HS-27A (cell line): ENCODE measurements at regions not wholly inside any gene's neighbourhood (a gene's known extent, or its start where the extent isn't known, plus 50 kb on each side); places are given as distances from the start of the nearest gene placed in this dataset.
"Not testable (repeated sequence)": the region's sequence is repeated elsewhere in the genome, so short reads cannot be mapped to it uniquely, and the experiment has no call there.

ENCODE experiments used
- DNase-seq: peaks from one replicate; pipeline ENCODE4 v3.0.0-alpha.2; 2012; ENCODE audit warnings: low read depth, missing footprints

DNA sequence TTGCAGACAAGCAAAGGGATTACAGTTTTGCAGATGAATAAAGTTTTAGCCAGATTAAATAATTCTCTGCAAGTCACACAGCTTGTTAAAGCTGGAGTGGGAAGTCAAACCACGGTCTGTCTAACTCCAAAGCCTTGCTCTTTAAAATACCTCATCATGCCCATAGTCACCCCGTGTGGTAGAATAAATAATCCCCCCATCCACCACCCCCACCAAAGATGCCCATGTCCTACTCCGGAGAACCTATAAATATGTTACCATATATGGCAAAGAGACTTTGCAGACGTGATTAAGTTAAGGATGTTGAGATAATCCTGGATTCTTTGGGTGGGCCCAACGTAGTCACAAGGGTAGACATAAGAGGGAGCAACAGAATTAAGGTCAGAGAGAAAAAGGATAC, 118.7 kb downstream of the BEND2 start:
- DNase-seq, result no peak

DNA sequence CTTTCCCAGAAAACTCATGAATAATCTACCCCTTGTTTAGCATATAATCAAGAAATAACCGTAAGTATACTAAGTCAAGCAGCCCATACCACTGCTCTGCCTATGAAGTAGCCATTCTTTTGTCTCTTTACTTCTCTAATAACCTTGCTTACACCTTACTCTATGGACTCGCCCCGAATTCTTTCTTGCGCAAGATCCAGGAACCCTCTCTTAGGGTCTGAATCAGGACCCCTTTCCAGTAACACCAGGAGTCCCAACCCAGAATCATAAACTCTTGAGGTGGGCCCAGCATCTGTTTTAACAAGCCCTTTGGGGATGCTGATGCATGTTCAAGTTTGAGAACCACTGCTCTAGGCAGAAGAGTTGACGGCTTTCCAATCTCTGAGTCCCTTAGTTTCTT, 119.6 kb downstream of the BEND2 start:
- DNase-seq, result no peak

DNA sequence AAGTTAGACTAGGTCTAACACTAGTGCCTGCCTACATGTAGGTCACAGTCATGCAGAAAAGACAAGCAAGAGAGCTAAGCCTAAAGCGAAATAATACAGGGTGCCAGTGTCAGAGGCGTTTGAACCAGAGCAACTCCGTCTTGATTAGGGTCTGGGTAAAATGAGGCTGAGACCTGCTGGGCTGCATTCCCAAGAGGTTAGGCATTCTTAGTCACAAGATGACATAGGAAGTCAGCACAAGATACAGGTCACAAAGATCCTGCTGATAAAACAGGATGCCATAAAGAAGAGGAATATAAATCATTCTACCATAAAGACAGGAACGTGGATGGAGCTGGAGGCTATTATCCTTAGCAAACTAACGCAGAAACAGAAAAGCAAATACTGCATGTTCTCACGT, 120.9 kb downstream of the BEND2 start:
- DNase-seq, result no peak

DNA sequence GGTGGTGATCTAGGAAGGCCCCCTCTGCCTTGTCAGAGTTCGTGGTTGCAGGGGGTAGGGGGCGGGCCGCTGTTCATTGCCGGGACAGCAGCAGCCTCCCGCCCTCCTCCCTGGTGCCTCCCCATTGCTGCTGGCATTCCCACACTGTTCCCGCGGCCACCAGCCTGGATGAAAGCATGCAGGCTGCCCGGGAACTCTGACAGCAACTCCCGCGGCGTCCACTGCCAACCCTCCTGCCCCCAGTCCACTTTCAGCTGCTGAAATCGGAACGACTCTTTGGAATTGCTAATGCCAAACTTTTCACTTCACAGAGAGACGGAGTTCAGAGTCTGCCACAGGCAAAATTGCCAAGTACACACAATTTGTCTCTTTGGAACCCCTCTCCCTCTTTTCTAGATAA, 121.9 kb downstream of the BEND2 start:
- no peak for DNase-seq

DNA sequence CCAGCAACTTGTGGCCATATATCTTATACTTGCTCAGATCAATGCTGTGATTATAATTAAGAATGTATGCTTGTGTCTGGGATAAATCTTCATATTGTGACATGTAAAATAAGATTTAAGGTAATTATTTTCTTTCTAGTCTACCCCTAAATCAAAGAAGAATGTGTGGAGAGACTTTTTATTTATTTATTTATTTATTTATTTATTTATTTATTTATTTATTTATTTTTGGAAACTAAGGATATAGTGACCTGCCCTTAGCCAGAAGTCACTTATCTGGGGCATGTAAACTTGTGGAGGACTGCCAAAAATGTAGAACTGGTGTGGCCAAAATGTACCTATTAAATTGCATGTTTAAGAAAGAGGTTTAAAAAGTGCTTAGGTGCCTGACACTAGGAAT, 144.3 kb downstream of the BEND2 start:
- DNase-seq, result no peak

DNA sequence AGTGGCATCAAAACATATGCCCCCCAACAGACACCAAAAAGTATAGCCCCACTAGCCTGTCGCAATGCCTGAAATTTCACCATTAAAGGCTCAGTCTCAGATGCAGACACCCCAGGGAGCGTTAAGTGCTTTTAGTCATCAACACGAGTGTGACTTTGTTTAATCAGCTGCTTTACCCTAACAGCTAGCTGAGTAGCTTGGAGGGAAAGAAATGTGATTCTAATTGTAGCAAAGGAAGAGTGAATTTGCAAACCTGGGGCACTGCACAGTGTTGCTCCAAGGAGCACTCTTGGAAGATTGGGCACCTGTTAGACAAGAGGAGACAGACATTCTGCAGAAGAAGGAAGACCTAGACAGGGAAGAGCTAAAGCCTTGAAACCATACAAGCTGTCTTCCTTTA, 145.1 kb downstream of the BEND2 start:
- DNase-seq, result no peak

DNA sequence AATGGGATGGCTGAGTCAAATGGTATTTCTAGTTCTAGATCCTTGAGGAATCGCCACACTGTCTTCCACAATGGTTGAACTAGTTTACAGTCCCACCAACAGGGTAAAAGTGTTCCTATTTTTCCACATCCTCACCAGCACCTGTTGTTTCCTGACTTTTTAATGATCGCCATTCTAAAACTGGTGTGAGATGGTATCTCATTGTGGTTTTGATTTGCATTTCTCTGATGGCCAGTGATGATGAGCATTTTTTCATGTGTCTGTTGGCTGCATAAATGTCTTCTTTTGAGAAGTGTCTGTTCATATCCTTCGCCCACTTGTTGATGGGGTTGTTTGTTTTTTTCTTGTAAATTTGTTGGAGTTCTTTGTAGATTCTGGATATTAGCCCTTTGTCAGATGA, 152.6 kb downstream of the BEND2 start:
- not testable (repeated sequence) for DNase-seq

DNA sequence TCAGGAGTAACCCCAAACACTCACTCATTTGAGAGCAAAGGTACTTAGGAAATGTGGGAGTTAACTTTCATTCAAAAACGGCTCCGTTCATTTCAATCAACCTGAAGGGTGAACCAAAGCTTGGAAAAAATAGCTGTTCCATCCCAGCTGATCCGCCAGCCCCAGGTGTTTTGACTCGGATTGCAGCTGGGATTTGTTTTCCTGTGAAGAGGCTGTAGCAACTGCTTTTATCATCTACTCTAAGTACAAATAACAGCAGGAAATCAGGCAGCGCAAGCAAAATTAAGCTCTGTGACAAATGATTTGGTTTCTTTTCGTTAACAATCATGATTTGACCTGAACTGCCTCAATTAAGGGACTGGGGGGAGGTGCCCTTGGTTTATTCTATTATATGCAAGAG, 154.7 kb downstream of the BEND2 start:
- no peak for DNase-seq

DNA sequence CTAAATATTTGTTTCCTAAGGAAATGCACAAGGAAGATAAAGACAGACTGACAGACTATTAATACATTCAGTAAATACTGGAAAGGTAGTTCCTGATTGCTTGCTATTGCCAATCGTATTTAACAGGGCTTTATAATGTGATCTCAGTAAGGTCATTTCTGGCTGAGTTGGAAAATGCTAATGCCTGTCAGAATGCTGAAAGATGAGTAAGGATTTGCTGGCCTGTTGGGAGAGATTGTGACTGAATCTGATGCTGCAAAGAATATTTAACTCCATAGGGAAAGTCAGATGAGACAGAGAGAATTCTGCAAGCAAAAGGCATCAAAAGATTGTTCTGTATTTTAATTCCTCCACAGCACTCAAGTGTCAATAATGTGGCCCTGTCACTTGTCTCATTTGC, 169.0 kb downstream of the BEND2 start:
- no peak for DNase-seq

DNA sequence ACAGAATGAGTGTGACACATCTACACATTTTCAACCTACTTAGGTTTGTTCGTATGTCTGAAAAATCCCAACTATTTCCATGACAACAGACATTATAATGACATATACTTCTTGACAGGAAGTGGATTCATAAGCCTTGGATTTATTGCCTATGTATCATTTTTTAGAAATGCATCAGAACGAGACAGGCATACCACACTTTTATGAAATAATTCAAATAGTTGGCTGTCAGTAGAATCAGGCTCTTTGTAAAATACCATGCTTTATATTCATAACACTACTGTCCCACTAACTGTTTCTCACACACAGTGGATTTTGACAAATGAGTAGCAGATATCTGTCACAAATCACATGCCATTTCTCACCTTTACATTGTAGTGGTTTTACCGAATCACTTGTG, 173.2 kb downstream of the BEND2 start:
- DNase-seq, result no peak

DNA sequence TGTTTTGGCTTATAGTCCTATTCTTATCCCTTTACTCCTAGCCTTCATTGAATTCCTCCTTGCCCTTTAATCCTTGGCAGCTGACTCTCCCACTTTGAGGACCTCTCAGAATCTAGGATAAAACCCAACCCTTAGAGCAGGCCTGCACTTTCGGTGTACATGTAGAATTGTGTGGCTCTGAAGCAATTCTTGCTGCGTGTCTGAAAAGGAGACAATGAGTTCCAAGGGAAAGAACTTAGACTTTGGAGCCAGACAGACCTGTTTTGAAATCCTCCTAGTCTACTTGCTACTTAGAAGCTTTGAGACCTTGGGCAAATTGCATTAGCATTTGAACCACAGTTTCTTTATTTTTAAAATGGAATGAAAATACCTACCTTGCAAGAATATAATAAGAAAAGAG, 175.2 kb downstream of the BEND2 start:
- no peak for DNase-seq

DNA sequence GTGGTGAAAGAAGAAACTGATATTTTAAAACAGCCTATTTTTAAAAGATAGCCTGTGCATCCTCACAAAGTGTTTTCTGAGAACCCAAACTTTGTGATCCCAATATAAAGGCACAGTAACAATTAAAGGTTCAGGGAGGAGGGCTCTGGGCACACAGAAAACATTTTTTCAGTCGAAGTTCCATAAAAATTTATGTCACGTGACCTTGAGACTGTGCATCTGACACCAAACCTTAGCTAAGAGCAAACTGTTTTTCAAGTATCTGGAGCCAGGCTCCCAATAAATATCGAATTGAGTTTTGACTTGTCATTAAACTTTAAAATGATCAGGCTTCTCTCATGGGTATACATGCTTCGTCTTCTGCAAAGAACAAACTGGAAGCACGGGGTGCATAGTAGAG, 177.9 kb downstream of the BEND2 start:
- no peak for DNase-seq

DNA sequence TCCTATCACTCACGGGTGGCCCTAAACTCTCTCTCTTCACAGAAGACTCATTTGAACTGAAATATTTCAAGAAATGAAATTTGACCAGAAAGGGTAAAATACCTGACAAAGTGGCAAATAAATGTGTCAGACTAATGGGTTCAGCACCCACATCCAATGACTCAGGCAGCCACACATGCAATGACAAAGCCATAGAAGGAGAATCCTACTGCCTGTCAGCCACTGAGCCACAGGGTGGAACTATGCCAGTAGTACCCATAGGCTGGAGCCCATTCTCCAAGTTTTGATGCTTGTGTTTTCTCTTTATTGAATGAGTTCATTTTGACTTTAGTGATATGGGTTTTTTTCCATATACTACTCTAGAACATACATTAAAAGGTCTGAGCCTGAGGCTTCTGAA, 179.0 kb downstream of the BEND2 start:
- no peak for DNase-seq

DNA sequence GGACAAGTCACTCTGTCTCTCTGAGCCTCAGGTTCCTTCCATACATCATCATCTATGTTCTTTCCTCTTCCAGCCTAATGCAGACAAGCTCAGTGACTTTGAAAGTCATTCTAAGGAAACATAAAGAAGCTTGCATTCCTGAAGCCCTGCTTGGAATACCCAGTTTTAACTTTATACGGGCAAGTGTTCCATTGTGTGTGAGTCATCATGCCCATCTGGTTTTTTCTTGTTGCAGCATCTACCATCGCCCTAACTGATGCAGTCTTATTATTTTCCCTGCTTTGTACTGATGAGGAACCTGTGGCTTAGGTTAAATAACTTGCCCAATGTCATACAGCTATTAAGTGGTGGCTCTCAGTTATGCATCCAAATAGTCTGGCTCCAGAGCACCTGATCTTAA, 177.9 kb upstream of the RAI2 start:
- no peak for DNase-seq

DNA sequence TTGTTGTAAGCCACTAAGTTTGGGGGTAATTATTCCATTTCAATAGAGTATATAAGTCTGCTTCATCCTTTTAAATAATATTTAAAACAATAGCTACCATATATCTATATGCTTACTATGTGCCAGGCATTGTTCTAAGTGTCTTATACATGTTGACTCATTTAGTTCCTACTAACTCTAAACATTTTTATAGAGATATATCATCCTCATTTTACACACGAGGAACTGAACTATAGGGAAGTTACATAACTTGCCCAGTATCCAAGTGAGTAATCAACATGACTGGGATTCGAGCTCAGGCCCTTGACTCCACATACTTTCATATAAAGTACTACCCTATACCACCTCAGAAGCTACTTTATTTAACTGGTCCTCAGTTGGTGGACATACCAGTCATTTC, 175.3 kb upstream of the RAI2 start:
- DNase-seq, result no peak

DNA sequence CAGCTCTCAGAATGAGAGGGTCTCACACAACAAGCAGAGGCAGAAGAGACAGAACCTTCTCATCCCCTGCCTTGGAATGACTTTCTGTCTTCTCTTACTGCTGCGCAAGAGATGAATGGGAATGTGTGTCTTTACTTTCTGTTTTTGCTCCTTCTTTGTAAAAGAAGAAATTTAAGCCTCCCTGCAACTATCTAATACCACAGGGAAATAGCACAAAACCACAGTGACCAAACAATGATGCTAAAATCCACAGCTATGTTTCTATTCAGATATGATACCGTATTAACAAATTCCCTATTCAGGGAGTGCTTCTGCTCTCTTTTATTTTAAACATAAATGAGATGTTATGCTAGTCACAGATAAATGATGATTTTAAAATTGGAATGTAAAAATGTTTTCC, 173.8 kb upstream of the RAI2 start:
- no peak for DNase-seq

DNA sequence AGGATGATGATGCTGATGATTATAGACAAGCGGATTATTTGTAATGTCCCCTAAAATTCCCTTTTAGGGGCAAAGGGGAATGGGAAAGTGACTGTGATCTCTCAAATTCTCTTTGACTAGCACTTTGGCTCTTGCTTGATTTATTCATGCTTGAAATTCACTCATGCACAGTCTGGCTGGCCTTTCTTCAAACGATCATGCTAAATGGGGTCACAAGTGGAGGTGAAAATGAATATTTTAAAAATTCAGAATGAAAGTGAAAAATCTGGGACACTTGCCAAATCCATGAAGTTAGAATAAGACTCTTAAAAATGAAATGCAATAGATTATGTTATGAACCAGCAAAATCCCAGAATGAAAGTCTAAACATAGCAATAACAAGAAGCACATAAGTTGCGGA, 173.4 kb upstream of the RAI2 start:
- DNase-seq, result no peak

DNA sequence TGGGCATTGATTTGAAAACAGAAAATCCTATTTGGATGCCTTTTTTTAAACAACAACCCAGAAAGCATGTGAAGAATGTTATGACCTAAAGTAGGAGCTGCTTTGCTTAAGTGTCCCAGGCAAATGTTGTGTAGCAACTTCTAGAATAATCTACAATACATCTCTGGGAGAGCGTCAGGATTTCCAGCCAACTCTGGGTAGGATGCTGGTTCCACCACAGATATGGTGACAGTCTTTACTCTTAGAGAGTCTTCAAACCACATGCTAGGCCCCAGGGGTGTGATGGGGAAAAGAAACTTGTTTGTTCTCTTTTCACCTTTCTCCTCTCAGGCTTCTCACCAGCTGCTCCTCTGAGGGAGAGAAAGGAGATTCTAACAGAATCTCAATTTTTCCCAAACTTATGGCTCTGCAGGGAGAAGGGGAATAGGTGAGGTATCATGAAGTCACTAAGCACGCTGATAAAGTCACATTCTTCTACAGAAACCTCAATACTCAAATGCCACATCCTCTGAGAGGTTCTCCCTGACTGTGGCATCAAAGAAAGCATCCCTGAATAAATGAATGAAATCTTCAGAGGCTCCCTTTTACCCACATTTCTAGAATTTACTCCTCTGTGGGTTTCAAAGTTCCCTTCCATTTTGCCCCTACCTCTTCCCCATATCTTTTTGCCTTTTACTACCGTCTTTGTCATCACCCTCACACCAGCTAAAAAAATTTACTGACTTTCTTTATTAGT, 171.6 kb upstream of the RAI2 start:
- no peak for DNase-seq

DNA sequence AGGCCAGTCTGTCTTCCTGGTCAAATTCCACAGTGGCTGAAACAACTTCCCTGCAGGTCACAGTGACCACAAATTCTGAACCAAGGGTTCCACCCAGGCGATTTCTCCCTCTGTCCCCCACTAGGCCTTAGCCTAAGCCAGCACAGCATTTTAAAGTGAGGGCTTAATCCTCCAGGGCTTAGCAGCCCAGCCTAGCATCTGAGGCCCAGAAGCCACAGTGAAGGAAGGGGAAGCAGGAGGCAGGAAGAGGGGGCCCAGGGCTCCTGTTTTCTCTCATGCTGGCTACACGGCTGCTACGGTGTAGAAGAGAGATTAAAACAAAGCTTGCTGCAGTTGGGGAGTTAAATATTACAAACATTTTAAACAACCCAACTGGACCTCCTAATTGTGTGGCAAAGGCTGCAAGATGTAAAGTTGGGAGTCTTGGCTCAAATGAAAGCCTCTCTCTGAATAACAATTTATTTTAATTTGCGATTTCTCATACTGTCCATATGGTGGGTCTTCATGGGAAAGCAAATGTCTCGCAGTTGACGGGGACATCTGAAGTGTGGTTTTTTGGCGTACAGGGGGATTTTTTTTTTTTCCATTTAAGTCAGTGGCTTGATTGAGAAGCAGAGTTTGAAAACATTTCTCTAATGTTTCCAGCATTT, 170.8 kb upstream of the RAI2 start:
- no peak for DNase-seq

DNA sequence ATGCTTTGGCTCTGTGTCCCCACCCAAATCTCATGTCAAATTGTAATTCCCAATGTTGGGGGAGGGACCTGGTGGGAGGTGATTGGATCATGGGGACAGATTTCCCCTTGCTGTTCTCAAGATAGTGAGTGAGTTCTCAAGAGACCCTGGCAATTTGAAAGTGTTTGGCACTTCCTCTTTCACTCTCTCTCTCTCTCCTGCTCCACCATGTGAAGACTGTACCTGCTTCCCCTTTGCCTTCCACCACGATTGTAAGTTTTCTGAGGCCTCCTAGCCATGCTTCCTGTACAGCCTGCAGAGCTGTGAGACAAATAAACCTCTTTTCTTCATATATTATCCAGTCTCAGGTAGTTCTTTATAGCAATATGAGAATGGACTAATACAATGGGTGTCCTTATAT, 169.6 kb upstream of the RAI2 start:
- not testable (repeated sequence) for DNase-seq

DNA sequence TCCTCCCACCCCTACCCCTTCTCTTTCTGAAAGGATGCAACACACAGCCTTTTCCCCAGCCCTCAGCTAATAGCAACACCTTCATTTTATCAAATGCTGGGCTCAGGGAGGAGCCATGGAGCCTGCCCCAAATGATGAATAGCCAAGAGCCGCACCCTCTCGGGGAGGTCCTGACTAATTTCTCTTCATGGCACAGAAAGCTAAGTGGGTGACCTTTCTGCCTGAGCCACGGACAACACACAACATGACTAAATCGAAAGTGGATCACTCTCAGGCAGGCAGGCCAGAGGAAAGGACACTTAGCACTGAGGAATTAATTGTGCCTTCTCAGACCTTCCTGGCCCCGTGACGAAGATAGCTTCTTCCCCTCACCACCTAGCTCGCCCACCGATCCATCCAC, 165.1 kb upstream of the RAI2 start:
- no peak for DNase-seq

DNA sequence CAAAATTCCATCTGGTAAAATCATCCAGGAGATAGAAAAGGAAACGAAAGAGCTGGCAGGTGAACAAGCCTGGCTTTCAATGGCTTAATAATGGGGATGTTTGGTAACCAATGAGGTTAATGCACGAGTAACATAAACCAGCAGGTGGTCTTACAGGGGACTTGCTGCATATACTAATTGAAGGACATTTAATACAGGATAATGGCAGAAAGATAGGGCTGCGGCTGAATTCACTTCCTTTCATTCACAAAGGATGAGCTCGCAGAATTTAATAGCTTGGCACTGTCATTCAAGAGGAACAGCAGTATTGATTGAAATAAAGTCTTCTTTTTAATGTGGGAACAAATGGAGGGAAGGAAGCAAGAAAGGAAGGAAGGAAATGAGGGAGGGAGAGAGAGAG, 156.3 kb upstream of the RAI2 start:
- DNase-seq, result no peak

DNA sequence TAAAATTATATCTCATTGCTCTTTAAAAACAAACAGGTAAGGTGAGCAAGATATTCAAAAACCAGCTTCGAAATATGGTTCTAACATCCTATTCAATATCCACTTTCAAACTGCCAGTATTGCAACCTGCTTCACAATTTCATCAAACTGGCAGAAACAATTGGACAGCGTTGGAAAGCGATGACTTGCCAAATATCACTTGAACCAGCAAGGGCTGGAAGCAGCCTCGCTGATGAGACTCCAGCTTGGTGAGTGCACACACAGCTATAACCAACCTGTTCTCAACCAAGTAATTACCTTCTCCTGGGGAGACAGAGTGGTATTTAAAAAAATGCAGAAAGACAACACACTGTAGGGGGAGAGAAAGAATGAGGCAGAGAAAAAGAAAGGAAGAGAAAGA, 155.8 kb upstream of the RAI2 start:
- DNase-seq, result no peak

DNA sequence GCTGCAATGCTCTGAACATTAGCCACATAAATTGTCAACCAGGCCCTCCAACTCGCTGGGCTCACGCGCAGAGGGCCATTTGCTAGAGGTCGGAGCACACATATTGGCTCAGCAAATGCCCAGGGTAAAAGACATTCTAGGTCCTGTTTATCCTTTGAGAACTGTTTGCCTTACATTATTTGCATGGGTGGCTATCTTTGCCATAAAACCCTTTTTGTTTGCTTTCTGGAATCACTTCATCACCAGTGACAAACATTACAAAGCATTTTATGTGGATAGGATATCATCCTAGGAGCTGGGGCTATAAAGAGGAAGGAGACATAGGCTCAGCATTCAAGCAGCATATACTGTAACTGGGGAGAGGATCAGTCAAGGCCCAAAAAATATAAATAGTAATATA, 149.2 kb upstream of the RAI2 start:
- DNase-seq, result no peak
